ENCODE measurements at regions not wholly inside any gene's neighbourhood (a gene's known extent, or its start where the extent isn't known, plus 50 kb on each side); places are given as distances from the start of the nearest gene placed in this dataset.

- TF ChIP-seq CTCF (conservative IDR thresholded peaks at IDR 0.05; ENCODE audit: low read depth in 2 of 2) (no peak), POLR2AphosphoS5 (IDR thresholded peaks at IDR 0.05; ENCODE audit: low read depth) (no peak), REST (IDR thresholded peaks at IDR 0.05; ENCODE audit: unreplicated experiment) (no peak)
Measured at GRCh38 chr7:125363873-125364272, 434.2 kb upstream of the POT1 start.

Data from GM23338 (cell line).